ENCODE measurements at regions not wholly inside any gene's neighbourhood (a gene's known extent, or its start where the extent isn't known, plus 50 kb on each side); places are given as distances from the start of the nearest gene placed in this dataset.
"Not testable (repeated sequence)": the region's sequence is repeated elsewhere in the genome, so short reads cannot be mapped to it uniquely, and the experiment has no call there.

GRCh38 chr14:25699981-25700380, 650.0 kb upstream of the STXBP6 start:
- DNase-seq: no peak

GRCh38 chr14:25698111-25698510, 648.2 kb upstream of the STXBP6 start:
- DNase-seq: no peak

- DNase-seq: no peak
These were observed 646.2 kb upstream of the STXBP6 start for GRCh38 chr14:25696176-25696575.

GRCh38 chr14:25685004-25685403, 635.1 kb upstream of the STXBP6 start:
- no peak for DNase-seq

GRCh38 chr14:25680934-25681333, 631.0 kb upstream of the STXBP6 start:
- no peak for DNase-seq

GRCh38 chr14:25680511-25680910, 630.6 kb upstream of the STXBP6 start:
- not testable (repeated sequence) for DNase-seq

- DNase-seq: no peak
These were observed 627.2 kb upstream of the STXBP6 start for GRCh38 chr14:25677111-25677510.

- no peak for DNase-seq
These were observed 617.4 kb upstream of the STXBP6 start for GRCh38 chr14:25667387-25667786.

- no peak for DNase-seq
These were observed 616.9 kb upstream of the STXBP6 start for GRCh38 chr14:25666877-25667276.

- DNase-seq: no peak
These were observed 609.0 kb upstream of the STXBP6 start for GRCh38 chr14:25658988-25659387.

- DNase-seq: no peak
These were observed 580.5 kb upstream of the STXBP6 start for GRCh38 chr14:25630447-25630846.

GRCh38 chr14:25628978-25629377, 579.0 kb upstream of the STXBP6 start:
- no peak for DNase-seq

GRCh38 chr14:25628390-25628789, 578.4 kb upstream of the STXBP6 start:
- no peak for DNase-seq

- DNase-seq: no peak
These were observed 577.0 kb upstream of the STXBP6 start for GRCh38 chr14:25626986-25627385.

- DNase-seq: peak; percentile 16 to 39
These were observed 572.8 kb upstream of the STXBP6 start for GRCh38 chr14:25622763-25623162.

GRCh38 chr14:25620515-25620914, 570.6 kb upstream of the STXBP6 start:
- no peak for DNase-seq

- DNase-seq: no peak
These were observed 565.2 kb upstream of the STXBP6 start for GRCh38 chr14:25615174-25615573.

- DNase-seq: no peak
These were observed 557.2 kb upstream of the STXBP6 start for GRCh38 chr14:25607192-25607591.

- DNase-seq: no peak
These were observed 552.2 kb upstream of the STXBP6 start for GRCh38 chr14:25602106-25602505.

- no peak for DNase-seq
These were observed 538.8 kb upstream of the STXBP6 start for GRCh38 chr14:25588751-25589150.

- no peak for DNase-seq
These were observed 524.8 kb upstream of the STXBP6 start for GRCh38 chr14:25574628-25575325.

GRCh38 chr14:25570483-25570882, 520.5 kb upstream of the STXBP6 start:
- no peak for DNase-seq

- DNase-seq: no peak
These were observed 507.5 kb upstream of the STXBP6 start for GRCh38 chr14:25557466-25557865.

- no peak for DNase-seq
These were observed 502.9 kb upstream of the STXBP6 start for GRCh38 chr14:25552826-25553225.

GRCh38 chr14:25551674-25552073, 501.7 kb upstream of the STXBP6 start:
- DNase-seq: no peak
